ENCODE measurements at regions not wholly inside any gene's neighbourhood (a gene's known extent, or its start where the extent isn't known, plus 50 kb on each side); places are given as distances from the start of the nearest gene placed in this dataset.

GRCh38 chr1:214120951-214121350 lies 133.2 kb downstream of the PROX1 start:
- TF ChIP-seq EZH2 (IDR thresholded peaks at IDR 0.05; ENCODE audit: low read length, missing control alignments) (no peak), CTCF (conservative IDR thresholded peaks at IDR 0.05 in 1 of 2, IDR thresholded peaks at IDR 0.05 in 1 of 2; ENCODE audit: low read depth in 1 of 2, low read length in 2 of 2) (no peak)
- no peaks in the 10 kb centered on the region for H3K36me3 ChIP-seq (ENCODE audit: control insufficient read depth, insufficient read depth, low read length)
- no peaks in the 10 kb centered on the region for H3K79me2 ChIP-seq (ENCODE audit: control insufficient read depth, insufficient read depth, low read length)
- no peaks in the 10 kb centered on the region for H4K20me1 ChIP-seq (ENCODE audit: control insufficient read depth, extremely low read depth, insufficient read depth, low read length)
- no peak overlapping the region for H3K4me3 ChIP-seq (replicated peaks in 1 of 4; ENCODE audit: control extremely low read depth in 1 of 4, insufficient read depth in 1 of 4, low read depth in 3 of 4, low read length in 4 of 4)
- H3K9ac ChIP-seq (ENCODE audit: insufficient read depth, low read length), result no peak overlapping the region
- H3K27me3 ChIP-seq (ENCODE audit: control insufficient read depth, insufficient read depth, low read length), result no peaks in the 10 kb centered on the region
- H3K4me2 ChIP-seq (ENCODE audit: extremely low read depth, insufficient read depth, low read length), result no peak overlapping the region
- no peak for DNase-seq (ENCODE audit: low read depth in 2 of 2)
- no peak overlapping the region for H3K27ac ChIP-seq (ENCODE audit: insufficient read depth, low read length)
- no peaks in the 10 kb centered on the region for H3K9me3 ChIP-seq (ENCODE audit: control insufficient read depth, insufficient read depth, low read depth, low read length)
- H3K4me1 ChIP-seq (ENCODE audit: control insufficient read depth, extremely low read depth, insufficient read depth, low read length), result no peaks in the 10 kb centered on the region
- no peak overlapping the region for H2AFZ ChIP-seq (ENCODE audit: low read length)

DNA sequence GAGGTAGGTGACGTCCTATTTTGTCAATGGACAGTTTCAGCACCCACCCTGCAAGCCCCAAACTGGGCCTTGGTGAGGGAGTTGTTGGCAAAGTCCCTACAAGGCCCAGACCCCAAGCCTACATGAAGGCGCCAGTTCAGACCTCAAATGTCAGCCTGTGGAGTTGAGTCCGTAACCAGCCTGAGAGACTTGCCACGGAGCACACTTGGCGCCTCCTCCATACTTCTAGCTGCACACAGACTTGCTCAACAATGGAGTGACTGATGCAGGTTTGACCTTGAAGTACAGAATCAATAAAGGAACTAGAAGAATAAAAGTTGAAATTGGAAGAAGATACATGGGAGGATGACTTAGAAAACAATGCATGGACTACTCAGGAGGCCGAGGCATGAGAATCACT lies 134.3 kb downstream of the PROX1 start:
- H3K36me3 ChIP-seq (ENCODE audit: control insufficient read depth, insufficient read depth, low read length), result no peaks in the 10 kb centered on the region
- H3K4me2 ChIP-seq (ENCODE audit: extremely low read depth, insufficient read depth, low read length), result no peak overlapping the region
- no peak for DNase-seq (ENCODE audit: low read depth in 2 of 2)
- no peaks in the 10 kb centered on the region for H3K9me3 ChIP-seq (ENCODE audit: control insufficient read depth, insufficient read depth, low read depth, low read length)
- H2AFZ ChIP-seq (ENCODE audit: low read length), result no peak overlapping the region
- no peaks in the 10 kb centered on the region for H3K4me1 ChIP-seq (ENCODE audit: control insufficient read depth, extremely low read depth, insufficient read depth, low read length)
- H3K79me2 ChIP-seq (ENCODE audit: control insufficient read depth, insufficient read depth, low read length), result no peaks in the 10 kb centered on the region
- no peaks in the 10 kb centered on the region for H4K20me1 ChIP-seq (ENCODE audit: control insufficient read depth, extremely low read depth, insufficient read depth, low read length)
- H3K9ac ChIP-seq (ENCODE audit: insufficient read depth, low read length), result no peak overlapping the region
- TF ChIP-seq CTCF (conservative IDR thresholded peaks at IDR 0.05 in 1 of 2, IDR thresholded peaks at IDR 0.05 in 1 of 2; ENCODE audit: low read depth in 1 of 2, low read length in 2 of 2) (no peak), EZH2 (IDR thresholded peaks at IDR 0.05; ENCODE audit: low read length, missing control alignments) (no peak)
- no peak overlapping the region for H3K27ac ChIP-seq (ENCODE audit: insufficient read depth, low read length)
- no peaks in the 10 kb centered on the region for H3K27me3 ChIP-seq (ENCODE audit: control insufficient read depth, insufficient read depth, low read length)
- no peak overlapping the region for H3K4me3 ChIP-seq (replicated peaks in 1 of 4; ENCODE audit: control extremely low read depth in 1 of 4, insufficient read depth in 1 of 4, low read depth in 3 of 4, low read length in 4 of 4)

DNA sequence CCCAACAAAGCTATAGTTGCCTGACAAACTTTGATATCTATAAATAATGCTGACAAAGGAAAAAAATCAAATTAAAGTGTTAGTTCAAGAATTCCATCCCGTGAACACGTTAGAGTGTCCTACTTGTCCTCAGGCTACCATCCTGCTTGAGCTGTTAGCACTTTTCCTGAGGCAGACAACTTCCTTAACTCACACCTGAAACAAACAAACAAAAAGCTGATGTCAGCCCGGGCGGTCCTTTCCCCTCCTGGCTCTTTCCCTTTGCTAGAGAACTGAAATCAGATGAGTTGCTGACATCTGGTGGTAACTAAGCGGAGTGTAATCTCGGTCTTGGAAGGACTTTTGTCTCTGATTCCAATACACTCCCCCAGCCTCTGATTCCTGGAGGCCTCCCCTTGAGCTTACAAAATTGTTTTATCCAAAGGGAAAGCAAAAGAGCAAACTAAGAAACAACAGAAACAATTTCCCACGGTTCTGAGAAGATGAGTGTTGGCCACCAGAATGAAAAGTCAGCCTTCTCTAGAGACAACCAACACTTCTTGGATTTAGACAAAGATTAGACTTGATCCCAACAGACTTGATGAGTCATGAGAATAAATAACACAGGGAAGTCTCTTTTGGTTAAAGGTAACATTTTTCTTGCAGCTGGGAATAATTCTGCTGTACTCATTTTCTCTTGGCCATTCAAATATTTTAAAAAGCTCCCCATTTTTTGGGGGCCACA lies 135.4 kb downstream of the PROX1 start:
- H3K4me3 ChIP-seq (replicated peaks in 1 of 4; ENCODE audit: control extremely low read depth in 1 of 4, insufficient read depth in 1 of 4, low read depth in 3 of 4, low read length in 4 of 4), result peak overlapping the region in 1 of 4 experiments; percentile 34
- no peaks in the 10 kb centered on the region for H3K9me3 ChIP-seq (ENCODE audit: control insufficient read depth, insufficient read depth, low read depth, low read length)
- no peaks in the 10 kb centered on the region for H3K36me3 ChIP-seq (ENCODE audit: control insufficient read depth, insufficient read depth, low read length)
- H2AFZ ChIP-seq (ENCODE audit: low read length), result no peak overlapping the region
- no peak for TF ChIP-seq EZH2 (IDR thresholded peaks at IDR 0.05; ENCODE audit: low read length, missing control alignments)
- peak; percentile 66 to 75 for TF ChIP-seq CTCF (conservative IDR thresholded peaks at IDR 0.05 in 1 of 2, IDR thresholded peaks at IDR 0.05 in 1 of 2; ENCODE audit: low read depth in 1 of 2, low read length in 2 of 2)
- no peaks in the 10 kb centered on the region for H3K79me2 ChIP-seq (ENCODE audit: control insufficient read depth, insufficient read depth, low read length)
- H3K9ac ChIP-seq (ENCODE audit: insufficient read depth, low read length), result no peak overlapping the region
- no peak overlapping the region for H3K4me2 ChIP-seq (ENCODE audit: extremely low read depth, insufficient read depth, low read length)
- no peak overlapping the region for H3K27ac ChIP-seq (ENCODE audit: insufficient read depth, low read length)
- no peaks in the 10 kb centered on the region for H3K4me1 ChIP-seq (ENCODE audit: control insufficient read depth, extremely low read depth, insufficient read depth, low read length)
- peak; percentile 64 to 76 for DNase-seq (ENCODE audit: low read depth in 2 of 2)
- H4K20me1 ChIP-seq (ENCODE audit: control insufficient read depth, extremely low read depth, insufficient read depth, low read length), result no peaks in the 10 kb centered on the region
- no peaks in the 10 kb centered on the region for H3K27me3 ChIP-seq (ENCODE audit: control insufficient read depth, insufficient read depth, low read length)
